B cell (primary cell): ENCODE measurements at regions not wholly inside any gene's neighbourhood (a gene's known extent, or its start where the extent isn't known, plus 50 kb on each side); places are given as distances from the start of the nearest gene placed in this dataset.

ENCODE experiments used
- ATAC-seq: fragments of 200-7000 bp; cut with Tn5 transposase; one replicate; pipeline ENCODE4 v1.10.0; 2021; ENCODE audit warnings: low read depth, mild to moderate bottlenecking, moderate number of reproducible peaks, moderate library complexity
- CTCF ChIA-PET: fragments of 350-600 bp; sonication (Branson Sonifier 250); formaldehyde crosslinking; loops from one replicate; lab custom pipeline; 2021; ENCODE audit warnings: antibody characterized with exemption, inconsistent platforms; lab: Charles Lee
- POLR2A ChIA-PET: fragments of 350-600 bp; sonication (Branson Sonifier 250); formaldehyde crosslinking; loops from one replicate; lab custom pipeline; 2021; ENCODE audit warnings: antibody characterized with exemption; lab: Charles Lee
- DNase-seq: peaks from one replicate; pipeline ENCODE4 v3.0.0; 2013
- H2AFZ ChIP-seq: 2 replicates; pipeline ENCODE4 v1.6.1; 2012; ENCODE audit warnings: mild to moderate bottlenecking, low read depth, low read length; ENCODE audit not compliant: insufficient read depth, poor library complexity, severe bottlenecking
- H3K27ac ChIP-seq, 2 donors: 1 replicate in 1 of 2; 2 replicates in 1 of 2; pipeline ENCODE4 v1.5.1; 2012 to 2013; ENCODE audit warnings: low read length in 2 of 2, mild to moderate bottlenecking in 2 of 2, moderate library complexity in 1 of 2
- H3K27me3 ChIP-seq, 4 experiments: fragments of 200-600 bp in 1 of 4; sonication (generic) in 1 of 4; replicated peaks in 1 of 4; 1 replicate in 2 of 4; 2 replicates in 2 of 4; pipeline versions ENCODE4 v1.6.1 to v1.7.0; 2013 to 2016; ENCODE audit warnings: low read length in 3 of 4, mild to moderate bottlenecking in 2 of 4, mixed read lengths in 1 of 4, moderate library complexity in 1 of 4; ENCODE audit not compliant: insufficient read depth in 4 of 4, control insufficient read depth in 3 of 4; ENCODE audit errors: control extremely low read depth in 1 of 4
- H3K36me3 ChIP-seq, 2 experiments: replicated peaks in 1 of 2; 1 replicate in 1 of 2; 2 replicates in 1 of 2; pipeline versions ENCODE4 v1.6.1 to v1.7.1; 2013; ENCODE audit warnings: low read length in 1 of 2; ENCODE audit not compliant: insufficient read depth in 2 of 2, control insufficient read depth in 1 of 2; ENCODE audit errors: control extremely low read depth in 1 of 2, extremely low read depth in 1 of 2
- H3K4me1 ChIP-seq, 2 donors: fragments of 200-600 bp in 1 of 2; sonication (generic) in 1 of 2; 1 replicate in 1 of 2; 2 replicates in 1 of 2; pipeline versions ENCODE4 v1.5.1 to v1.6.1; 2013 to 2017; ENCODE audit warnings: low read length in 2 of 2; ENCODE audit not compliant: control insufficient read depth in 2 of 2, insufficient read depth in 2 of 2
- H3K4me2 ChIP-seq: replicated peaks from 2 replicates; pipeline ENCODE3; 2012; ENCODE audit warnings: mild to moderate bottlenecking, low read depth, low read length; ENCODE audit not compliant: poor library complexity, severe bottlenecking
- H3K4me3 ChIP-seq, 5 experiments: fragments of 200-600 bp in 1 of 5; sonication (generic) in 1 of 5; 1 replicate in 3 of 5; 2 replicates in 2 of 5; pipeline versions ENCODE4 v1.5.1 to v1.7.0; 2011 to 2016; ENCODE audit warnings: low read length in 4 of 5, mild to moderate bottlenecking in 4 of 5, low read depth in 2 of 5, control low read depth in 1 of 5, moderate library complexity in 1 of 5; ENCODE audit not compliant: insufficient read depth in 1 of 5; ENCODE audit errors: control extremely low read depth in 1 of 5, extremely low read depth in 1 of 5
- H3K79me2 ChIP-seq: fragments of 200-600 bp; sonication (generic); one replicate; pipeline ENCODE4 v1.6.0; 2016; ENCODE audit warnings: low read length; ENCODE audit not compliant: control insufficient read depth, insufficient read depth
- H3K9ac ChIP-seq: fragments of 200-600 bp; sonication (generic); 2 replicates; pipeline ENCODE4 v1.6.1; 2017; ENCODE audit warnings: mild to moderate bottlenecking, low read length, moderate library complexity
- H3K9me3 ChIP-seq, 3 donors: one replicate each; pipeline versions ENCODE4 v1.6.1 to v1.7.1; 2013; ENCODE audit warnings: low read length in 2 of 3; ENCODE audit not compliant: control insufficient read depth in 2 of 3, insufficient read depth in 1 of 3; ENCODE audit errors: control extremely low read depth in 1 of 3
- H4K20me1 ChIP-seq: 2 replicates; pipeline ENCODE4 v1.6.0; 2012; ENCODE audit warnings: mild to moderate bottlenecking, low read length; ENCODE audit not compliant: insufficient read depth, control insufficient read depth, poor library complexity, severe bottlenecking
- H3K27ac Mint-ChIP-seq: one replicate; pipeline ENCODE4 v1.8.0; 2021; ENCODE audit warnings: mixed read lengths
- H3K27me3 Mint-ChIP-seq: one replicate; pipeline ENCODE4 v1.8.0; 2021; ENCODE audit warnings: mixed read lengths
- H3K4me1 Mint-ChIP-seq: one replicate; pipeline ENCODE4 v1.8.0; 2021; ENCODE audit warnings: mixed read lengths
- H3K4me3 Mint-ChIP-seq: one replicate; pipeline ENCODE4 v1.8.0; 2021; ENCODE audit warnings: mixed read lengths
- H3K9me3 Mint-ChIP-seq: one replicate; pipeline ENCODE4 v1.8.0; 2022; ENCODE audit warnings: mixed read lengths; ENCODE audit not compliant: insufficient read depth
- EZH2 ChIP-seq: IDR thresholded peaks from 2 replicates; pipeline ENCODE4 v1.6.1; 2012; ENCODE audit warnings: borderline replicate concordance, low read depth, mild to moderate bottlenecking, moderate library complexity, low read length; ENCODE audit not compliant: insufficient read depth, poor library complexity, severe bottlenecking
- WGBS: methylation state at CpG from one replicate; pipeline ENCODE4 v1.1.5; 2013; ENCODE audit warnings: missing lambda C conversion rate; ENCODE audit not compliant: insufficient coverage; 5-methylcytosine and 5-hydroxymethylcytosine counted together
- intact Hi-C: fragments of 100-400 bp; cut with micrococcal nuclease; formaldehyde crosslinking; loops from one replicate; pipeline ENCODE4 v1.10.0; 2022
- TF ChIP-seq, protein P1 (sequence below): fragments of 200-600 bp; IDR thresholded peaks from one replicate; pipeline ENCODE4 v1.8.0; 2022; ENCODE audit warnings: antibody characterized with exemption, mild to moderate bottlenecking

DNA sequence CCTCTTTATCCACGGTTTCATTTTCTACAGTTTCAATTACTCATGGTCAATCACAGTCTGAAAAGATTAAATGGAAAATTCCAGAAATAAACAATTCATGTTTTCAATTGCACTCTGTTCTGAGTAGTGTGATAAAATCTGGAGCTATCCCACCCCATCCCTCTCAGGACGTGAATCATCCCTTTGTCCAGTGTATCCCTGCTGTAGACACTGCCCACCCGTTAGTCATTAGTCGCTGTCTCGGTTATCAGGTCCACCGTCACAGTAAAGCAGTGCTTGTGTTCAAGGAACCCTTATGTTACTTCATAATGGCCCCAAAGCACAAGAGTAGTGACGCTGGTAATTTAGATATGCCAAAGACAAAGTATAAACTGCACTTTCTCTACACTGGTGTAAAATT lies 141.0 kb upstream of the LMNTD1 start:
- H3K4me3 Mint-ChIP-seq, result no peak overlapping the region
- 92% methylated on average over 5 of the region's 7 CpGs for WGBS
- ATAC-seq (no peak), DNase-seq (no peak)
- H3K9me3 Mint-ChIP-seq, result no peaks in the 10 kb centered on the region
- no peak overlapping the region for H2AFZ ChIP-seq
- H3K9me3 ChIP-seq, result peaks cover 0 to 2% (median 0%) of the 10 kb centered on the region in 3 donors
- no peak for TF ChIP-seq EZH2
- TF ChIP-seq, protein P1, sequence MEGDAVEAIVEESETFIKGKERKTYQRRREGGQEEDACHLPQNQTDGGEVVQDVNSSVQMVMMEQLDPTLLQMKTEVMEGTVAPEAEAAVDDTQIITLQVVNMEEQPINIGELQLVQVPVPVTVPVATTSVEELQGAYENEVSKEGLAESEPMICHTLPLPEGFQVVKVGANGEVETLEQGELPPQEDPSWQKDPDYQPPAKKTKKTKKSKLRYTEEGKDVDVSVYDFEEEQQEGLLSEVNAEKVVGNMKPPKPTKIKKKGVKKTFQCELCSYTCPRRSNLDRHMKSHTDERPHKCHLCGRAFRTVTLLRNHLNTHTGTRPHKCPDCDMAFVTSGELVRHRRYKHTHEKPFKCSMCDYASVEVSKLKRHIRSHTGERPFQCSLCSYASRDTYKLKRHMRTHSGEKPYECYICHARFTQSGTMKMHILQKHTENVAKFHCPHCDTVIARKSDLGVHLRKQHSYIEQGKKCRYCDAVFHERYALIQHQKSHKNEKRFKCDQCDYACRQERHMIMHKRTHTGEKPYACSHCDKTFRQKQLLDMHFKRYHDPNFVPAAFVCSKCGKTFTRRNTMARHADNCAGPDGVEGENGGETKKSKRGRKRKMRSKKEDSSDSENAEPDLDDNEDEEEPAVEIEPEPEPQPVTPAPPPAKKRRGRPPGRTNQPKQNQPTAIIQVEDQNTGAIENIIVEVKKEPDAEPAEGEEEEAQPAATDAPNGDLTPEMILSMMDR, result no peak
- no peak overlapping the region for H3K9ac ChIP-seq
- H3K4me1 Mint-ChIP-seq, result no peaks in the 10 kb centered on the region
- no peak overlapping the region for H3K4me3 ChIP-seq
- intact Hi-C loops, result no loop called here
- H3K27ac Mint-ChIP-seq, result no peak overlapping the region
- no peaks in the 10 kb centered on the region for H3K79me2 ChIP-seq
- POLR2A ChIA-PET, result no interaction called here
- H4K20me1 ChIP-seq, result no peaks in the 10 kb centered on the region
- CTCF ChIA-PET, result no interaction called here
- H3K27me3 Mint-ChIP-seq, result peaks cover 29% of the 10 kb centered on the region
- H3K27ac ChIP-seq, result no peak overlapping the region
- no peaks in the 10 kb centered on the region for H3K4me1 ChIP-seq
- H3K36me3 ChIP-seq, result no peaks in the 10 kb centered on the region
- H3K27me3 ChIP-seq, result no peaks in the 10 kb centered on the region
- no peak overlapping the region for H3K4me2 ChIP-seq

DNA sequence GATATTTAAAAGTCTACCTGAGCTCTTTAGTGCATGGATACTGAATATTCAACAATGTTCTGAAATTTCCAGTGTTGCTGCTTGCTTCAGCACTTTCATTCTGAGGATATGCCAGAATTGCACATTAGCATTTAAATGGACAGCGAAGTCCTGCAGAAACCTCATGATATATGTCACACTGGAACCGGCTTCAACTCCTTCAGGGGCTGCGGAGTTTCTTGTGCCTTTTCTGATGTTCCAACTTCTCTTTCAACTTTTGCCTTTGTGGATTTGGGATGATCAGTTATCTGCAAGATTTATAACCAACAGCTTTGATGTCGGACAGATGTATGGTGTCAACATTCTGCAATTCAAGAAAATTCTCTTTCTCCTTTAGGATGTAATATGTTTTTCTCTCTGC lies 142.5 kb upstream of the LMNTD1 start:
- Histone ChIP-seq H3K27me3 (peaks cover 0 to 5% (median 0%) of the 10 kb centered on the region in 4 experiments), H3K36me3 (no peaks in the 10 kb centered on the region), H2AFZ (no peak overlapping the region), H3K9me3 (peaks cover 0 to 2% (median 0%) of the 10 kb centered on the region in 3 donors), H3K27ac (no peak overlapping the region), H4K20me1 (no peaks in the 10 kb centered on the region), H3K4me3 (no peak overlapping the region), H3K4me2 (no peak overlapping the region), H3K79me2 (no peaks in the 10 kb centered on the region), H3K4me1 (no peaks in the 10 kb centered on the region), H3K9ac (no peak overlapping the region)
- Mint-ChIP-seq H3K4me1 (no peaks in the 10 kb centered on the region), H3K9me3 (no peaks in the 10 kb centered on the region), H3K27me3 (peaks cover 24% of the 10 kb centered on the region), H3K27ac (no peak overlapping the region), H3K4me3 (no peak overlapping the region)
- ATAC-seq, result no peak
- ChIA-PET CTCF (no interaction called here), POLR2A (no interaction called here)
- no peak for DNase-seq
- no peak for TF ChIP-seq EZH2
- TF ChIP-seq, protein P1, result no peak
- intact Hi-C loops, result no loop called here
- 100% methylated on average over 1 of the region's 4 CpGs for WGBS
